Endothelial cell of umbilical vein (primary cell): ENCODE measurements at regions not wholly inside any gene's neighbourhood (a gene's known extent, or its start where the extent isn't known, plus 50 kb on each side); places are given as distances from the start of the nearest gene placed in this dataset.
"Not testable (repeated sequence)": the region's sequence is repeated elsewhere in the genome, so short reads cannot be mapped to it uniquely, and the experiment has no call there.

Experiments
- JUN ChIP-seq: IDR thresholded peaks from 2 replicates; pipeline ENCODE4 v1.6.1; 2011; ENCODE audit warnings: borderline replicate concordance, low read depth; ENCODE audit not compliant: insufficient read length, insufficient read depth
- POLR2A ChIP-seq: IDR thresholded peaks from 2 replicates; pipeline ENCODE4 v1.6.1; 2012; ENCODE audit warnings: low read depth, mild to moderate bottlenecking, control low read depth, low read length
- POLR2AphosphoS5 ChIP-seq: IDR thresholded peaks from 2 replicates; pipeline ENCODE4 v1.6.1; 2012; ENCODE audit warnings: low read depth, mild to moderate bottlenecking, control low read depth, low read length, moderate library complexity; ENCODE audit not compliant: insufficient read depth
- TF ChIP-seq, protein P1 (sequence below), 2 donors: IDR thresholded peaks; 1 replicate in 1 of 2; 2 replicates in 1 of 2; pipeline ENCODE4 v1.5.1; 2011; ENCODE audit warnings: low read length in 2 of 2, mild to moderate bottlenecking in 2 of 2, moderate library complexity in 2 of 2, control low read depth in 1 of 2, inconsistent platforms in 1 of 2, low read depth in 1 of 2; ENCODE audit not compliant: insufficient read depth in 1 of 2; ENCODE audit errors: extremely low read depth in 1 of 2

- not testable (repeated sequence) for TF ChIP-seq POLR2A, JUN, POLR2AphosphoS5
- TF ChIP-seq, protein P1, sequence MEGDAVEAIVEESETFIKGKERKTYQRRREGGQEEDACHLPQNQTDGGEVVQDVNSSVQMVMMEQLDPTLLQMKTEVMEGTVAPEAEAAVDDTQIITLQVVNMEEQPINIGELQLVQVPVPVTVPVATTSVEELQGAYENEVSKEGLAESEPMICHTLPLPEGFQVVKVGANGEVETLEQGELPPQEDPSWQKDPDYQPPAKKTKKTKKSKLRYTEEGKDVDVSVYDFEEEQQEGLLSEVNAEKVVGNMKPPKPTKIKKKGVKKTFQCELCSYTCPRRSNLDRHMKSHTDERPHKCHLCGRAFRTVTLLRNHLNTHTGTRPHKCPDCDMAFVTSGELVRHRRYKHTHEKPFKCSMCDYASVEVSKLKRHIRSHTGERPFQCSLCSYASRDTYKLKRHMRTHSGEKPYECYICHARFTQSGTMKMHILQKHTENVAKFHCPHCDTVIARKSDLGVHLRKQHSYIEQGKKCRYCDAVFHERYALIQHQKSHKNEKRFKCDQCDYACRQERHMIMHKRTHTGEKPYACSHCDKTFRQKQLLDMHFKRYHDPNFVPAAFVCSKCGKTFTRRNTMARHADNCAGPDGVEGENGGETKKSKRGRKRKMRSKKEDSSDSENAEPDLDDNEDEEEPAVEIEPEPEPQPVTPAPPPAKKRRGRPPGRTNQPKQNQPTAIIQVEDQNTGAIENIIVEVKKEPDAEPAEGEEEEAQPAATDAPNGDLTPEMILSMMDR (IDR thresholded peaks at IDR 0.05; ENCODE audit: extremely low read depth in 1 of 2, insufficient read depth in 1 of 2, low read depth in 1 of 2, low read length in 2 of 2) = not testable (repeated sequence)
Measured at GRCh38 chr7:73220357-73220756, 88.3 kb downstream of the NSUN5 start.
